ENCODE measurements at regions not wholly inside any gene's neighbourhood (a gene's known extent, or its start where the extent isn't known, plus 50 kb on each side); places are given as distances from the start of the nearest gene placed in this dataset.

GRCh38 chr3:150081084-150081483 is 110.4 kb upstream of the PFN2 start:
- ChIA-PET POLR2A (no interaction called here), CTCF (interaction anchor here (0.9 to 1.6 kb wide), 2 partner anchors 10 to 12 kb away, joined by 3 read pairs; no protein-coding TSS in a partner anchor)
- no peak for DNase-seq (ENCODE audit: extremely low spot score)
- TF ChIP-seq, protein P1, sequence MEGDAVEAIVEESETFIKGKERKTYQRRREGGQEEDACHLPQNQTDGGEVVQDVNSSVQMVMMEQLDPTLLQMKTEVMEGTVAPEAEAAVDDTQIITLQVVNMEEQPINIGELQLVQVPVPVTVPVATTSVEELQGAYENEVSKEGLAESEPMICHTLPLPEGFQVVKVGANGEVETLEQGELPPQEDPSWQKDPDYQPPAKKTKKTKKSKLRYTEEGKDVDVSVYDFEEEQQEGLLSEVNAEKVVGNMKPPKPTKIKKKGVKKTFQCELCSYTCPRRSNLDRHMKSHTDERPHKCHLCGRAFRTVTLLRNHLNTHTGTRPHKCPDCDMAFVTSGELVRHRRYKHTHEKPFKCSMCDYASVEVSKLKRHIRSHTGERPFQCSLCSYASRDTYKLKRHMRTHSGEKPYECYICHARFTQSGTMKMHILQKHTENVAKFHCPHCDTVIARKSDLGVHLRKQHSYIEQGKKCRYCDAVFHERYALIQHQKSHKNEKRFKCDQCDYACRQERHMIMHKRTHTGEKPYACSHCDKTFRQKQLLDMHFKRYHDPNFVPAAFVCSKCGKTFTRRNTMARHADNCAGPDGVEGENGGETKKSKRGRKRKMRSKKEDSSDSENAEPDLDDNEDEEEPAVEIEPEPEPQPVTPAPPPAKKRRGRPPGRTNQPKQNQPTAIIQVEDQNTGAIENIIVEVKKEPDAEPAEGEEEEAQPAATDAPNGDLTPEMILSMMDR (IDR thresholded peaks at IDR 0.05; ENCODE audit: control extremely low read depth, extremely low read depth, low read depth, missing control alignments): no peak

DNA sequence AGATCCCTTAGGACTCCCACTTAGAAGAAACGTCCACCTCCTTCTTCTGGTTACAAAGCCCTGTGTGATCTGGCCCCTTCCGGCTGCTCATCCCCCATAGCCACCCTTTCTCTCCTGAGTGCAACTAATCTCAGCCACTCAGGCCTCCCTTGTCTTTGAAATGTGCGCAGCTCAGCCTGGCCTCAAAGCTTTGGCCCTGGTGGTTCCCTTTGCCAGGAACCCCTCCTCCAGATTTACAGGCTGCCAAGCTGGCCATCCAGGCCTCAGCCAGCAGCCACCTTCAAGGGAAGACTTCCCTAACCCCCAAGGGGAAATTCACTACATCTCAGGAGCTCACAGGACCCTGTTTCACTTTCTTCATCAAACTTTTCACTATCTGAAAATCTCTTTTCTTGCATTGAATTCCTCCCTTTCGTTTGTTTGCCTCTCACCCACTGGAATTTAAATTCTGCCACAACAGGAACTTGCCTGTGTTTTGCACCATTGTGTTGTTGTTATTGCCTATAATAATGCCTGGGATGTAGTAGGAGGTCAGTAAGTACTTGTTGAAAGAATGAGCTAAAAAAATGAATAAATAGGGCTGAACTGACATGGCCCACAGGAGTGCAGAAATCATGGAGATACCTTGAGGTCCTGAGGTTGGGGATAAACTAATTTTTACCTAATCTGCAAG is 109.5 kb upstream of the PFN2 start:
- DNase-seq (ENCODE audit: extremely low spot score): no peak
- TF ChIP-seq, protein P1 (IDR thresholded peaks at IDR 0.05; ENCODE audit: control extremely low read depth, extremely low read depth, low read depth, missing control alignments): no peak
- ChIA-PET POLR2A (no interaction called here), CTCF (interaction anchor here (0.9 to 1.6 kb wide), 3 partner anchors 10 to 16 kb away, joined by 3 read pairs; no protein-coding TSS in a partner anchor)

DNA sequence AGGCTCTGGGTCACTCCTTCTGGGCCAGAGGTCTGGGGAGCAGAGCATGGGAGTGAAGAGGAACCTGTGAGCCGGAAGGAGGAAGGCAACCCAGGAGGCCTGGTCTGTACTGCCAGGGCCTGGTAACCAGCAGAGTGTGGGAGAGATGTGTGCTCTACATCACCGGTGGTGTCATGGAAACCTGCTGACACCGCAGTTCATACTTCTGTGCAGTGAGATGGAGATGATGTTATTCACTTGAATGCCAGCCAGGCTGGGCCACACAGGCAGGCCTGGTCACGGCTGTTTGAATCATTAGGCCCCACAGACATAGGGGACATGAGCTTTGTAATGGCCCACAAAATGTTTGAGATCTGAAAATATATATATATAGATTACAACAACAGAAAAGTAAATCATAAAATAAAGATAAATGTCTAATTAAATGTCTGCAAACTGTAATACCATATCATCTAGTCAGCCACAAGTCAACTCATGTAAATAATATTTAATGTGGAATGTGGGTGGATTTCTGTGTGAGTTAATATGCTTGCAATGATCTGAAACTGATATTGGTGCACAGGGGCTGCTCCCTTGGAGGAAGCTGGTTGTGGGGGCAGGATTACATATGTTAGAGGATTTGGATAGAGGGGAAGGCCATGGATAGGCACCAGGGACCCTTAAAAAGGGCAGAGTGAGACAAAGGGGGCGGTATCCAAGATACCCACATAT is 108.5 kb upstream of the PFN2 start:
- DNase-seq (ENCODE audit: extremely low spot score): no peak
- TF ChIP-seq, protein P1 (IDR thresholded peaks at IDR 0.05; ENCODE audit: control extremely low read depth, extremely low read depth, low read depth, missing control alignments): no peak
- ChIA-PET CTCF (interaction anchor here (1.2 to 1.8 kb wide), 2 partner anchors 11 to 17 kb away, joined by 3 to 4 read pairs; no protein-coding TSS in a partner anchor), POLR2A (no interaction called here)

- CTCF ChIA-PET: interaction anchor here (0.9 to 1.8 kb wide), 4 partner anchors 8 to 141 kb away, joined by 3 to 4 read pairs (median 3); no protein-coding TSS in a partner anchor
- POLR2A ChIA-PET: no interaction called here
- DNase-seq (ENCODE audit: extremely low spot score): no peak
- TF ChIP-seq, protein P1 (IDR thresholded peaks at IDR 0.05; ENCODE audit: control extremely low read depth, extremely low read depth, low read depth, missing control alignments): no peak
Measured at GRCh38 chr3:150077581-150078247, 107.0 kb upstream of the PFN2 start.

DNA sequence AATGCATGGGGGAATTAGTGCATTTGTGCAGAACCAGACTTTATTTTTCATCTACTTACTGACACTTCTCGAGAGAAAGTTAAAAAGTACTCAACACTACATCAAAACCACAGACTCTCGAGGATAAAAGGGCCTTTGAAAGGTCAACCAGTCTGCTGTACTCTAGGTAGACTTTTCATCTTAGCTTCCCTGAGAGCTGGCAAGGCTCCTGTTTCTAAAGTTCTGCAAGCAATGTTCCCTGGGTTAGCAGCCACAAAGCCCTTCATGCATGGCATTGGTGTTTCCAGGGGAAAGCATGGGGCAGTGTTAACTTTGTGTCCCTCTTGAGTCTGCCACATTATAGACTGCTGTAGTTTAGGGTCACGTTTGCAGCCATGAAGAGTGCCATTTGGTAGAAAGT is 106.4 kb upstream of the PFN2 start:
- ChIA-PET CTCF (interaction anchor here (0.9 to 1.5 kb wide), 2 partner anchors 14 to 140 kb away, joined by 3 read pairs; no protein-coding TSS in a partner anchor), POLR2A (no interaction called here)
- DNase-seq (ENCODE audit: extremely low spot score): no peak
- TF ChIP-seq, protein P1 (IDR thresholded peaks at IDR 0.05; ENCODE audit: control extremely low read depth, extremely low read depth, low read depth, missing control alignments): no peak

- TF ChIP-seq, protein P1 (IDR thresholded peaks at IDR 0.05; ENCODE audit: control extremely low read depth, extremely low read depth, low read depth, missing control alignments): no peak
- ChIA-PET POLR2A (no interaction called here), CTCF (interaction anchor here (0.9 to 1.3 kb wide), 2 partner anchors 35 to 139 kb away, joined by 3 to 4 read pairs; no protein-coding TSS in a partner anchor)
- no peak for DNase-seq (ENCODE audit: extremely low spot score)
Measured at GRCh38 chr3:150076443-150076842, 105.7 kb upstream of the PFN2 start.
